GM12865 (cell line): ENCODE measurements at regions not wholly inside any gene's neighbourhood (a gene's known extent, or its start where the extent isn't known, plus 50 kb on each side); places are given as distances from the start of the nearest gene placed in this dataset.

Experiments used
- DNase-seq: peaks from one replicate; pipeline ENCODE4 v3.0.0; 2010; ENCODE audit warnings: low read depth
- H3K4me3 ChIP-seq: 2 replicates; pipeline ENCODE4 v1.5.1; 2011; ENCODE audit warnings: mild to moderate bottlenecking, low read depth, low read length, control low read depth
- TF ChIP-seq, protein P1 (sequence below): IDR thresholded peaks from 2 replicates; pipeline ENCODE4 v1.5.1; 2011; ENCODE audit warnings: low read length, control low read depth, low read depth, inconsistent platforms; ENCODE audit not compliant: insufficient read depth; ENCODE audit errors: missing control alignments

DNA sequence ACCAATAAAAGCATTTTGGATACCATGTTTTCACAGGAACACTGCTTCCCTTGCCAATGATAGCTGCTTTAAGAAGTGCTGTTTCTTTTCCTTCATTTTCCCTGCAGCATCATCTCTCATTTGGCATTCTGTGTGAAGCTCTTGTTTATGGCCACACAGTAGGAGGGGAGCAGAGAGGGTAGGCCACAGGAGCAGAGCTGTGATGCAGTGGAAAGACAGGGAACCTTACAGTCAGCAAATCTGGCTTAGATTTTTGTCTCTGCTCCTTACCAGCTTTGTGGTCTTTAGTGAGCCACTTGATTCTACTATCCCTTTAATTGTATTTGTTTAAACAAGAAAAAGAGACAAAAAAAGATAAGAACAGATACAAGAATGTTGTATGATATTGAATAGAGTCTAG lies 138.7 kb downstream of the RPL22L1 start:
- no peak for DNase-seq
- TF ChIP-seq, protein P1, sequence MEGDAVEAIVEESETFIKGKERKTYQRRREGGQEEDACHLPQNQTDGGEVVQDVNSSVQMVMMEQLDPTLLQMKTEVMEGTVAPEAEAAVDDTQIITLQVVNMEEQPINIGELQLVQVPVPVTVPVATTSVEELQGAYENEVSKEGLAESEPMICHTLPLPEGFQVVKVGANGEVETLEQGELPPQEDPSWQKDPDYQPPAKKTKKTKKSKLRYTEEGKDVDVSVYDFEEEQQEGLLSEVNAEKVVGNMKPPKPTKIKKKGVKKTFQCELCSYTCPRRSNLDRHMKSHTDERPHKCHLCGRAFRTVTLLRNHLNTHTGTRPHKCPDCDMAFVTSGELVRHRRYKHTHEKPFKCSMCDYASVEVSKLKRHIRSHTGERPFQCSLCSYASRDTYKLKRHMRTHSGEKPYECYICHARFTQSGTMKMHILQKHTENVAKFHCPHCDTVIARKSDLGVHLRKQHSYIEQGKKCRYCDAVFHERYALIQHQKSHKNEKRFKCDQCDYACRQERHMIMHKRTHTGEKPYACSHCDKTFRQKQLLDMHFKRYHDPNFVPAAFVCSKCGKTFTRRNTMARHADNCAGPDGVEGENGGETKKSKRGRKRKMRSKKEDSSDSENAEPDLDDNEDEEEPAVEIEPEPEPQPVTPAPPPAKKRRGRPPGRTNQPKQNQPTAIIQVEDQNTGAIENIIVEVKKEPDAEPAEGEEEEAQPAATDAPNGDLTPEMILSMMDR, result no peak
- H3K4me3 ChIP-seq, result no peak overlapping the region

- DNase-seq, result no peak
- no peak overlapping the region for H3K4me3 ChIP-seq
- TF ChIP-seq, protein P1, result no peak
These were observed 139.8 kb downstream of the RPL22L1 start for GRCh38 chr3:170730071-170730812.

DNA sequence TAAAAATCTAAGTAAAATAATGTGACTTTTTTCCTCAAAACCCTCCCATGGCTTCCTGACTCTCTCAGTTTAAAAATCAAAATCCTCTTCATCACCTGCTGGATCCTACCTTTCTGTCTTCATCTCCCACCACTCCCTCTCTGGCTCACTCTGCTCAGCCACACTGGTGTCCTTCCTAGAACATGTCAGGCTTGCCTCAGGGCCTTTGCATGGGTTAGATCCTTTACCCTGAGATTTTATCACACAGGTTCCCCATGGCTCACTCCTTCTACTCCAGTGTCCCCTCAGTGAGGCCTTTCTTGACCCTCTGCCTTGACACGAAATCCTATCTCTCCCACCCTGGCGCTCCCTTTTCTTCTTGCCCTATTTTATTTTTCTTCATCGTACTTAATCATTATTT lies 141.8 kb downstream of the RPL22L1 start:
- no peak overlapping the region for H3K4me3 ChIP-seq
- no peak for DNase-seq
- TF ChIP-seq, protein P1, result no peak

- no peak overlapping the region for H3K4me3 ChIP-seq
- TF ChIP-seq, protein P1, result no peak
- DNase-seq, result no peak
These were observed 141.9 kb upstream of the SLC7A14 start for GRCh38 chr3:170727754-170728153.

DNA sequence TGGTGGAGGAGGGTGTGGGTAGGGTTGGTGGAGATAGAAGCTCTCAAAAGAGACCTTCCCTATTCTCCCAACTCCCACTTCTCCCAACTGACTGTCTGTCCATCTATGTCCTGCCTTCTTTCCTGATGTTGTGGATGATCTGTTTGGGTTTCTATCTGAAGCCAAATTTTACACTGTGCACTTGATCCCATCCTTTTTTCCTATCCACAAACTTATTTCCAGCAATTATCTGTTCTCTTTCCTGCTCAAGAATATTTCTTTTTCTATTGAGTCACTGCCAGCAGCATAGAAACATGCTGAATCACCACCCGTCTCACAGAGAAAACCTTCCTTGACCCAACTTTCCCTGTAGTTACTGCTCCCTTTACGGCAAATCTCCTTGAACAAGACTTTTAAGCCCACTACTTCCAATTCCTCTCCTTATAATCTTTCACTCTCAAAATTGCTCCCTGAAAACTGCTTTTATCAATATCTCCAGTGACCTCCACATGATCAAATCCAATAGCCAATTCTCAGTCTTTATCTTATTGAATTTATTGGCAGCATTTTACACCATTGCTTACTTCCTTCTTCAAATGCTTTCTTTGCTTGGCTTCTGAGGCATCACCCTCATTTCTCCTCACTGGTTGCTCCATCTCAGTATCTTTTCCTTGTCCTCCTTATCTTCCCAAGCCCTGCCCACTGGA lies 141.2 kb upstream of the SLC7A14 start:
- H3K4me3 ChIP-seq, result no peak overlapping the region
- TF ChIP-seq, protein P1, result no peak
- DNase-seq, result no peak

DNA sequence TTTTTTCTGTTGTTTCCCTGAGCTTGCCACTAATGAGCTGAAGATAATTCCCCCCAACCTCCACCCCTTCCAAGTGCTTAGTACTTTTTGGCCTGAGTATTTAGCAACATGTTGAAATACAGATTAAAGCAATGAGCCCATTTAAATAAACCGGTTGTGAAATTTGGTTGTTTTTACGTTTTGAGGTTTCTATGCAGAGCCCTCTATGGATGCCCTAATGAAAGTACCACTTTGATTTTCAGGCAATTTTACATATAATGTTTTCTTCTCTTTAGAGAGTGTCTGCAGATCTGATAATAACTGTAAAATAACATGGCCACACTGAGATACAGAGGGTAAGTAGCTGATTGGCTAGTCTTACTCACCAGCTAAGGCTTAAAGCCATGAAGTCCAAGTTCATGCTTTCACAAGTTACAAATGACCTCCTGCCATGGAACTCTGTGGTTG lies 139.4 kb upstream of the SLC7A14 start:
- H3K4me3 ChIP-seq, result no peak overlapping the region
- TF ChIP-seq, protein P1, result no peak
- DNase-seq, result no peak
